HG03469 (cell line): ENCODE measurements at regions not wholly inside any gene's neighbourhood (a gene's known extent, or its start where the extent isn't known, plus 50 kb on each side); places are given as distances from the start of the nearest gene placed in this dataset.

ENCODE experiments used
- ATAC-seq: cut with Tn5 transposase; IDR thresholded peaks from one replicate; pipeline ENCODE4 v1.9.1; 2021; ENCODE audit warnings: mild to moderate bottlenecking, moderate library complexity, moderate number of reproducible peaks; ENCODE audit not compliant: unreplicated experiment

DNA sequence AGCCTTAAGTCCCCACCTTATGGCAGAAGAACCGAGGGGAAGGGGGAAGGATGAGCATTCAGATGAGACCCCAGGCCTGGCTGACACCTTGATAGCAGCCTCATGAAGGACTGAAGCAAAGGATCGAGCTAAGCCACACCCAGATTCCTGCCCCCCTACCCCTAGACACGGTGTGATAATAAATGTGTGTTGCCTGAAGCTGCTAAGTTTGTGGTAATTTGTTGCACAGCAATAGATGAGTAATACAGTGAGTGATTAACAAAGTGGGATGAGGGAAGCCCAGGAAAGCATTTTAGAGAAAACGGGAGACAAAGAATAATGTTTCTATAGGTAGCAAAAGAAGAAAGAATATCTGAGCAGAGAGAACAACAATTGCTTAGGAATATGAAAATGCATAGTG lies 404.2 kb downstream of the MID1IP1 start:
- no peak for ATAC-seq

DNA sequence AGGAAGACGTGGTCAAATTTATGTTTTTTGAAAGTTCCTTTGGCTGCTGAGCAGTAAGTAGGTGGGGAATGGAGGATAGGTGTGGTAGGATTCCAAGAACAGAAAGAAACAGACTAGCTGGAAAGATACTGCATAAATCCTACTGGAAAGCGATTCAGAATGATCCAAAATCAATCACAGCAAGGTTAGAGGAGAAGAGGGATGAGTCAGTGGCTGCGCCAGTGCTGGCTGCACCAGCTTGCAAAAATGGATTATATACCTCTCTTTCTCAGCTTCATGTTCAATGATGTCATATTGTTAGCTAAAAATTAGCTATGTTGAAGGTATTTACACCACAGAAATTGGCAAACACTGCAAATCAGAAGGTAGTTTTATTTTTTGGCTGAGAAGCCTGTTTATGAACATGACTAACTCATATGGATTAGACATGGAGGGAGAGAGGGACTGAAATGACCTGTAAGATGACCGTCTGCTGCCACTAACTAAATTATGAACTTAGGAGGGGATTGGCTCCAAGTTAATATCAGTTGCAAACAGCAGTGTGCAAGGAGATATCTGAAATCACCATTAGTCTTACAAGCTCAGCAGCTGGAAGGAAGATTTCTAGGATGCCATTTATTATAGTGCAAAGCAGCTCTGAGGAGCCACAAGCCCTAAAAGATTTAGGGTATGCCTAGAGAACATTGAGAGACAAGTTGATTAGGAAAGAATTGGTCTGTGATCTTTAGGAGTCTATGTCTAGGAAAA lies 405.3 kb downstream of the MID1IP1 start:
- no peak for ATAC-seq

DNA sequence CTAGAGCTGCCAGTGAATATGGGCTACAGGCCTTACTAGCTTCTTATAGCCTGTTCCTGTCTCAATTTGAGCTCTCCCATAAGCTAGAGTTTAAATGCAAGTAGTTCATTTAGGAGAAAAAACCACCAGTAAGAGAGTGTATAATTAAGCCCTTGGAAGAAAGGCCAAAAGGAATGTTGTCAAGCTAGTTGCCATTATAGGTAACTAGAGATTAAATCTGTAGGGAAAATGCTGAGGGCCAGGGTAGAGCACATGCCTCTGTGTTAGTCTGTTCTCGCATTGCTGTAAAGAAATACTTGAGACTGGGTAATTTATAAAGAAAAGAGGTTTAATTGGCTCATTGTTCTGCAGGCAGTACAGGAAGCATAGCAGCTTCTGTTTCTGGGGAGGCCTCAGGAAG lies 410.2 kb downstream of the MID1IP1 start:
- ATAC-seq, result no peak

- no peak for ATAC-seq
Measured at GRCh38 chrX:39212456-39212855, 411.2 kb downstream of the MID1IP1 start.

DNA sequence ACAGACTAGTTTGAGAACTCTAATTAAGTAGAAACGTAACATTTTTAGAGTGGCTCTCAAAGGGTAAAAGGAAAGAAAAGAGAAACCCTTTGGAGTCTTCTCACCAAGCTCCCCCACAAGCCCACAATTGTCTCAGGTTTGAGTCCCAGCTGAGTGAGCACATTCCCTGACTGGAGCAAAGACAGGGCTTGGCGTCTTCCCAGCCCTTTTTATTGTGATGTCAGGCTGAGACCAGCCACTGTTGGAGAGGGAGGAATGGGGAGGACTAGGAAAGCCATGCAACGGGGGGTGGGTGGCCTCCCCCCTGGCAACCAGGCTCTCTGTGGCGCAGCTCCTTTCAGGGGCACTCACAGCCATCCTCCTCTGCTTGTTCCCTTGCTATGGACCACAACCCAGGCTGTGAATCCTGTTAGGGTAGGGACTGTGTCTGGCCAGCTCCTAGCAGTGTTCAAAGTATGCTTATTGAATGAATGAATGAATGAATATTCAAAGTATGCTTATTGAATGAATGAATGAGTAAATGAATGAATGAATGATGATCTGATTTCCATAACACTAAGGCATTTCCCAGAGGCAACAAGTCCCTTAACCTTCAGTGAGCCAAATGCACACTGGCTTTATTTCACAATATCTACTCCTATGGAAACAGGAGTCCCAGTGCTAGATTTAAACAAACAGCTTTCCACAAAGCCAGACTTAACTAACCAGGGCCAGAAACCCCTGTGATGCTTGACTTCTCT lies 413.3 kb downstream of the MID1IP1 start:
- no peak for ATAC-seq

DNA sequence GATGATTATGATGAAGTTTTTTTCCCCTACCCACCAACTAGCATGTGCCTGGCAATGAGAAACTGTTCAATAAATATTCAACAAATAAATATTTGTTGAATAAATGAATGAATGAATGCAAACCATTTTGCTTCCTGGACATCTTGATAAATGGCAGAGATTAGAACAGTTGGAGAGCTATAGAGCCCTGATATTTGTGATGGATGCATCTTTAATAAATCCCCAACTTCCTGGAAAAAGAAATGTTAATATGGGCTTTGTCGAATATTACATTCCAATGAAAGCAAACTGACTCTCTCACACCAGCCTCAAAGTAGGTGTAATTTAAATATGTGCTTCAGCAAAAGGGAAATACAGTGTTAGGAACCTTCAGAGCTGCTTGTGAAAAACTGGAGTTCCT lies 419.7 kb downstream of the MID1IP1 start:
- no peak for ATAC-seq

GRCh38 chrX:39222346-39223113 lies 421.3 kb downstream of the MID1IP1 start:
- no peak for ATAC-seq

DNA sequence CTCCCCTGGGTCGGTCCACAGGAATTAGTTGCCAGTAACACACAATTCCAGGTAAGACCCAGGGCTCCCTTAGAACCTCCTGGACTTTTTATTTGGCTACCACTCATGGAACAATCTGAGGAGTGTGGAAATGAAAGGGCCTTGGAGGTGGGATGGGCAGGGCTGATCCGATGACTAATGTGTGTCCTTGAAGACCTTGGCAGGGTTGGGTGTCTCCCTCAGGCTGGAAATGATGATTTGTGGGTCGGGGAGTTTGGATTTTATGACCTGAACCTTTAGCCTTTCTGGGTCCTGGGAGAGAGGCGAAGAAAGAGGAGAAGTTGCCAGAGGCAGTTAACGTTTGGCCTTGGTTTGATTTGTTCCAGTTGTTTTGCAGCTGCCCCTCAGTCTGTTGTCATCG lies 425.0 kb downstream of the MID1IP1 start:
- ATAC-seq, result no peak

GRCh38 chrX:39227371-39227770 lies 426.1 kb downstream of the MID1IP1 start:
- ATAC-seq, result no peak

- no peak for ATAC-seq
Measured at GRCh38 chrX:39238006-39238405, 436.7 kb downstream of the MID1IP1 start.

GRCh38 chrX:39242187-39242586 lies 440.9 kb downstream of the MID1IP1 start:
- ATAC-seq, result no peak

- ATAC-seq, result no peak
Measured at GRCh38 chrX:39244147-39244546, 442.9 kb downstream of the MID1IP1 start.

- no peak for ATAC-seq
Measured at GRCh38 chrX:39245024-39245423, 443.8 kb downstream of the MID1IP1 start.

DNA sequence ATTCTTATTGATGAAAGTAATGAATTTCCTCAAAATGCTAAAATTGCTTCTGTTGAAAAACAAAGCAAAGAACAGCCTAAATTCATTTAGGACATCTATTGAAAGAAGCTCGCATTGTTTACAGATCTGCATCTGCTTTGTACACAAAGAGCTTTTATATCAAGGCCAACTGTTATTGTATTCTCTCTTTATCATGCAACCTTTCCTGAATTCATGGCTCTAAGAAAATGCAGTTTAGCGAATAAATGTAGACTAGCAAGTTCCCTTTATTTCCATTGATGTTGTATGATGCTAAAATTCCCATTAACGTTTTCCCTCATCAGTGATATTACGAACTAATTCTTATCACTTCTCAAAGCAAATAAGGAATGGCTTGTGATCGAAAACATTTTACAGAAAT lies 446.3 kb downstream of the MID1IP1 start:
- no peak for ATAC-seq

DNA sequence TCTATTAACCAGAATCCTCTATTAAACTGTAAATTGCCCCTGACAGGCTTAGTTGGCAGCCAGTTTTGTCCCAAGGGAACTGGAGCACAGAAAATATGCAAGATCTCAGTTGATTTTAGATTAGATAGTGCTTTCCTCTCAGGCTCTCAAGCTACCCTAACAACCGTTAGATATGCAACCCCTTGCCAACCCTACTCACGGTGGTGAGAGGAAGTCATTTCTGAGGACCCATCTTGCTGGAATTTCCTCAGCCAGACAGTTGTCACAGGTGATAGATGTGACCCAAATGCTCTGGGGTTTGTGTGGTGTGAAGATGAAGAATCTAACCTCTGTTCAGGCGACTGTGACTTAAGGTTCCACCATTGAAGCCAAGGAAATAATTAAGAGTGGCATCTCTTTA lies 447.1 kb downstream of the MID1IP1 start:
- ATAC-seq, result no peak

DNA sequence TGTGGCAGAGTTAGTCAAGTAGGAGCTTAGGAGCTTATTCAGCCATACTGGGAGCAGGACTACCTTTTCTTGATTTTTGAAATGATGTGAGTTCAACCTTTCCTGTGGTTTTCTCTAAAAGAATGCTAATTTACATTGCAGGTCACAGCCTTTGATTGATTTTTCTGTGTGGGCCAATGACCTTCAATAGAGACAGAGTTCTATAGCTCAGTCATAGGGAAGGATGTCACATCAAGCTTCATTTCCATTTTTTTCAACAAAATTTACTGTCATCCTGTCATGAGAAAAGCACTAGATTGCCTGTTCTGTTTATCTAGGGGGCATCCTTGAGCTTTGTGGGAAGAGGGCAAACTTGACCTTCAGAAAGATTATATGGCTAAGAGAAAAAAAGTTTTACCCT lies 448.7 kb downstream of the MID1IP1 start:
- no peak for ATAC-seq

DNA sequence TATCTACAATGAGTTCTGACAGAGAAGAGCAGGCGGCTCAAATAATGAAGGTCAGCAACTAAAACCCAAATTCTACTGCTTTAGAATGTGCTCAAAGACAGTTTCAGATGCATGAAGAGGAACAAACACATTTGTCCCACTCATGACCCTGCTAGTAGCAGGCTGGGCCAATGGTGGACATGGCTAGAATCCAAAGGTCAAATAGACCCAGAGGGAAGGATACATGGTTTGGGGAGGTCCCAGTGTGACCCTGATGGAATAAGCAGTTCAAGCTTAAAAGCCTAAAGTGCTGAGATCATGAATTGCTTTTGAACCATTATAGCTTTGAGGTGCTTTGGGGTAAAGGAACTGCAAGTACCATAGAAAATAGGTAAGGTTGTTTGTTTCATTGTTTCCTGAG lies 450.7 kb downstream of the MID1IP1 start:
- ATAC-seq, result no peak

GRCh38 chrX:39253551-39253950 lies 452.3 kb downstream of the MID1IP1 start:
- ATAC-seq, result no peak

DNA sequence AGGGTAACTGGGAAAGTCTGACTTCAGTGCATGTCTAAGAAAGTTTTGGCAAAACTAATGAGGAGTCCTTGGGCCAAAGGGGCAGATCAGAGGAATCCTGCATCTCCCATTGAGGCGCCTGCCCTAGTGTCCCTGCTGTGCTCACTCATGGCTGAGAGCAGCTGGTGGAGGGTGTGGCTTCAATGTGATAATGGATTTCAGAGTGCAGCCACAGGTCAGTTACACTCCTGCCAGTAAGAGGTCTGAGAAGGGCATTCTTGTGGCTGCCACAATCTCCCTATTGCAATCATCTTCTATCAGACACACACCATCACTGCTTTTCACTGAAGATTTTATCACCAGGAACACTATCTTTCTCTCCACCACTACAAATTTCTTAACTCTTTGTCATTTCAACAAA lies 457.1 kb downstream of the MID1IP1 start:
- ATAC-seq, result no peak

DNA sequence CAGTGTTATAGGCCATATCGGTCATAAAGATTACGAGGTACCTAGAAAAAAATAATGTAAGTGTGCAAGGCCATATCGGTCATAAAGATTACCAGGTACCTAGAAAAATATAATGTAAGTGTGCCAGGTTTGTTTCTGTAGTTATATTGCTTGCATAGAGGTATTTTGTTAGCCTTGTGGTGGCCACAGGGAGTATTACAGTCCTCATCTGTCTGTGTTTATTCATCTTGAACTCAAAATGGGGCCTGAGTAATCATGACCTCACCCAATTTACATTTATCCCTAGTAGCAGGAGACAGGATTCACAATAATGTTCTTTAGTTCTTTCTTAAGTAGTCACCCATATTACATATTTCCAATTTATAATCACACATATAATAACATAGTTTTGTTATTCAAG lies 459.7 kb downstream of the MID1IP1 start:
- ATAC-seq, result no peak

DNA sequence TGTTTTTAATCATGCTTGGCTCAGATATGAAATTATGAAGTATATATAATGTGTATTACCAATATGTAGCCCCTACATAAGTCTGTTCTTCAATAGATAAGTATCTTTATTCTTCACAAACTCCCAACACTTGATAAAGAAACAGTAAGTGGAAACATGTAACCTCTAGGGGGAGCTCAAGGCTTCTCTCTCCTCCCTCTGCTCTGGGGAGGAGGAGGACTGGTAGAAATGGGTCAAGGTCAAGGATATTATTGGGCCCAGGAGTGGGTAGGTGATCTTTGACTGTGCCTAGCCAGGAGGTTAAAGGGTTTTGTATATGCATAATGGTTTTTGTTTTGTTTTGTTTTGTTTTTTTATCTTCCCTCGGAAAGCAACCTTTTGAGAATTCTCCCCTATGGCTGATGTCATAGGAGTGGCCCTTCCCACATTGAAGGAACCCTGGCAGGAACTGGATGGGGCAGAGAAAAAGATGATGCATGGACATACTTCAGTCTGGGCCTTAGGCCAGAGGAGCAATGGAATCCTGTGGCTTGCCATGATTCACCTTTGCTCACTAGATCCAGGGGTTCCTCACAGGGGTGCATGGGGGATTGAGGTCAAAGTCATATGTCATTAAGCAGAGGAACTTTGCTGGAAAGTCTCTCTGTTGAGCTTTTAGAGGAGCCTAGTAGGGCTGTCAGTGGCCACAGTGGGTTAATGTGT lies 460.3 kb downstream of the MID1IP1 start:
- ATAC-seq, result no peak
